SK-N-SH (cell line): ENCODE measurements at regions not wholly inside any gene's neighbourhood (a gene's known extent, or its start where the extent isn't known, plus 50 kb on each side); places are given as distances from the start of the nearest gene placed in this dataset.

ENCODE experiments used
- CTCF ChIP-seq: fragments of 200-600 bp; sonication (generic); IDR thresholded peaks from 2 replicates; pipeline ENCODE4 v1.6.1; 2017; ENCODE audit warnings: antibody characterized with exemption, mild to moderate bottlenecking, moderate library complexity
- ELF1 ChIP-seq: IDR thresholded peaks from 2 replicates; pipeline ENCODE4 v1.4.0; 2012
- NRF1 ChIP-seq: IDR thresholded peaks from 2 replicates; pipeline ENCODE4 v1.6.1; 2012; ENCODE audit warnings: low read depth, mild to moderate bottlenecking, low read length
- PBX3 ChIP-seq: IDR thresholded peaks from 2 replicates; pipeline ENCODE4; 2012
- POLR2AphosphoS5 ChIP-seq: IDR thresholded peaks from 2 replicates; pipeline ENCODE4 v1.6.1; 2012; ENCODE audit warnings: low read depth, low read length
- RAD21 ChIP-seq: IDR thresholded peaks from 2 replicates; pipeline ENCODE4 v1.6.1; 2012; ENCODE audit warnings: mild to moderate bottlenecking, low read length
- REST ChIP-seq: IDR thresholded peaks from 2 replicates; pipeline ENCODE4 v1.6.1; 2012; ENCODE audit warnings: mild to moderate bottlenecking, low read depth, low read length, moderate library complexity

GRCh38 chr4:45951153-45951552, 172.7 kb downstream of the GABRG1 start:
- TF ChIP-seq CTCF (no peak), NRF1 (no peak), PBX3 (no peak), ELF1 (no peak), REST (no peak), RAD21 (no peak), POLR2AphosphoS5 (no peak)
